ENCODE measurements at regions not wholly inside any gene's neighbourhood (a gene's known extent, or its start where the extent isn't known, plus 50 kb on each side); places are given as distances from the start of the nearest gene placed in this dataset.
"Not testable (repeated sequence)": the region's sequence is repeated elsewhere in the genome, so short reads cannot be mapped to it uniquely, and the experiment has no call there.

GRCh38 chr6:144670259-144670658 lies 385.1 kb downstream of the UTRN start:
- not testable (repeated sequence) for TF ChIP-seq CTCF (IDR thresholded peaks at IDR 0.05; ENCODE audit: control extremely low read depth in 1 of 3, insufficient read depth in 1 of 3, low read depth in 1 of 3, low read length in 3 of 3); MAX (IDR thresholded peaks at IDR 0.05); RFX5 (IDR thresholded peaks at IDR 0.05; ENCODE audit: borderline replicate concordance, low read depth, low read length)

All from H1 (cell line).